GM06990 (cell line): ENCODE measurements at regions not wholly inside any gene's neighbourhood (a gene's known extent, or its start where the extent isn't known, plus 50 kb on each side); places are given as distances from the start of the nearest gene placed in this dataset.

Experiments
- DNase-seq: peaks from one replicate; pipeline ENCODE4 v3.0.0-alpha.2; 2011; ENCODE audit not compliant: insufficient read length; ENCODE audit errors: extremely low read depth
- H3K27me3 ChIP-seq: replicated peaks from 2 replicates; pipeline ENCODE4 v1.6.0; 2011; ENCODE audit warnings: low read length; ENCODE audit not compliant: control insufficient read depth, insufficient read depth
- H3K36me3 ChIP-seq: 2 replicates; pipeline ENCODE4 v1.5.1; 2011; ENCODE audit warnings: low read length; ENCODE audit not compliant: control insufficient read depth, insufficient read depth
- H3K4me3 ChIP-seq: replicated peaks from 2 replicates; pipeline ENCODE4 v1.5.1; 2011; ENCODE audit warnings: low read depth, mild to moderate bottlenecking, control low read depth, low read length
- CTCF ChIP-seq: IDR thresholded peaks from 2 replicates; pipeline ENCODE4 v1.5.1; 2011; ENCODE audit warnings: low read length, control low read depth, mild to moderate bottlenecking, inconsistent platforms; ENCODE audit not compliant: insufficient read depth, poor library complexity, severe bottlenecking

GRCh38 chr1:212519131-212519530, 86.4 kb downstream of the NENF start:
- no peak for TF ChIP-seq CTCF
- Histone ChIP-seq H3K27me3 (no peaks in the 10 kb centered on the region), H3K4me3 (no peak overlapping the region), H3K36me3 (no peaks in the 10 kb centered on the region)
- DNase-seq: no peak

GRCh38 chr1:212520299-212520698, 87.6 kb downstream of the NENF start:
- no peaks in the 10 kb centered on the region for H3K27me3 ChIP-seq
- H3K36me3 ChIP-seq: no peaks in the 10 kb centered on the region
- no peak for TF ChIP-seq CTCF
- DNase-seq: no peak
- H3K4me3 ChIP-seq: no peak overlapping the region

GRCh38 chr1:212520746-212521145, 87.8 kb upstream of the ATF3 start:
- DNase-seq: no peak
- no peak for TF ChIP-seq CTCF
- Histone ChIP-seq H3K27me3 (no peaks in the 10 kb centered on the region), H3K4me3 (no peak overlapping the region), H3K36me3 (no peaks in the 10 kb centered on the region)

- TF ChIP-seq CTCF: no peak
- H3K27me3 ChIP-seq: no peaks in the 10 kb centered on the region
These were observed 83.0 kb upstream of the ATF3 start for GRCh38 chr1:212525479-212526110.

GRCh38 chr1:212526111-212526491, 82.5 kb upstream of the ATF3 start:
- TF ChIP-seq CTCF: no peak
- H3K36me3 ChIP-seq: no peaks in the 10 kb centered on the region
- no peak for DNase-seq
- H3K27me3 ChIP-seq: no peaks in the 10 kb centered on the region
- no peak overlapping the region for H3K4me3 ChIP-seq

More at GRCh38 chr1:212525479-212526110, 83.0 kb upstream of the ATF3 start:
- Histone ChIP-seq H3K36me3 (no peaks in the 10 kb centered on the region), H3K4me3 (no peak overlapping the region)
- DNase-seq: no peak

GRCh38 chr1:212528501-212528900, 80.1 kb upstream of the ATF3 start:
- no peaks in the 10 kb centered on the region for H3K27me3 ChIP-seq
- no peaks in the 10 kb centered on the region for H3K36me3 ChIP-seq
- no peak for TF ChIP-seq CTCF
- no peak for DNase-seq
- no peak overlapping the region for H3K4me3 ChIP-seq
